ENCODE measurements at regions not wholly inside any gene's neighbourhood (a gene's known extent, or its start where the extent isn't known, plus 50 kb on each side); places are given as distances from the start of the nearest gene placed in this dataset.

- H3K9ac ChIP-seq (ENCODE audit: insufficient read depth, low read length, poor library complexity, severe bottlenecking) = no peak overlapping the region
- no peaks in the 10 kb centered on the region for H3K27me3 ChIP-seq (ENCODE audit: control insufficient read depth in 2 of 2, insufficient read depth in 2 of 2, low read length in 2 of 2)
- H3K27ac Mint-ChIP-seq = no peak overlapping the region
- H3K4me3 Mint-ChIP-seq = no peak overlapping the region
- peaks cover 0 to 5% (median 0%) of the 10 kb centered on the region in 7 donors for H3K9me3 Mint-ChIP-seq
- peaks cover 7% of the 10 kb centered on the region in 2 donors for H3K4me1 ChIP-seq (ENCODE audit: control insufficient read depth in 1 of 2, insufficient read depth in 2 of 2, low read length in 2 of 2)
- whole genome bisulfite sequencing (ENCODE audit: insufficient coverage) = no CpG with 5 or more reads among the region's 3 CpGs
- peaks cover 0 to 2% of the 10 kb centered on the region in 2 donors for H3K36me3 Mint-ChIP-seq
- no peak overlapping the region for H3K4me3 ChIP-seq (replicated peaks in 1 of 3; ENCODE audit: low read depth in 2 of 3, low read length in 3 of 3)
- TF ChIP-seq, protein P1, sequence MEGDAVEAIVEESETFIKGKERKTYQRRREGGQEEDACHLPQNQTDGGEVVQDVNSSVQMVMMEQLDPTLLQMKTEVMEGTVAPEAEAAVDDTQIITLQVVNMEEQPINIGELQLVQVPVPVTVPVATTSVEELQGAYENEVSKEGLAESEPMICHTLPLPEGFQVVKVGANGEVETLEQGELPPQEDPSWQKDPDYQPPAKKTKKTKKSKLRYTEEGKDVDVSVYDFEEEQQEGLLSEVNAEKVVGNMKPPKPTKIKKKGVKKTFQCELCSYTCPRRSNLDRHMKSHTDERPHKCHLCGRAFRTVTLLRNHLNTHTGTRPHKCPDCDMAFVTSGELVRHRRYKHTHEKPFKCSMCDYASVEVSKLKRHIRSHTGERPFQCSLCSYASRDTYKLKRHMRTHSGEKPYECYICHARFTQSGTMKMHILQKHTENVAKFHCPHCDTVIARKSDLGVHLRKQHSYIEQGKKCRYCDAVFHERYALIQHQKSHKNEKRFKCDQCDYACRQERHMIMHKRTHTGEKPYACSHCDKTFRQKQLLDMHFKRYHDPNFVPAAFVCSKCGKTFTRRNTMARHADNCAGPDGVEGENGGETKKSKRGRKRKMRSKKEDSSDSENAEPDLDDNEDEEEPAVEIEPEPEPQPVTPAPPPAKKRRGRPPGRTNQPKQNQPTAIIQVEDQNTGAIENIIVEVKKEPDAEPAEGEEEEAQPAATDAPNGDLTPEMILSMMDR (IDR thresholded peaks at IDR 0.05) = no peak
- no peak for DNase-seq
- intact Hi-C loops (cut with micrococcal nuclease) = no loop called here
- H2AFZ ChIP-seq (ENCODE audit: insufficient read depth, low read depth, low read length, poor library complexity, severe bottlenecking) = no peak overlapping the region
- no peak overlapping the region for H3K27ac ChIP-seq (ENCODE audit: low read depth in 1 of 2, low read length in 2 of 2)
- H3K79me2 ChIP-seq (ENCODE audit: insufficient read depth, low read length) = no peaks in the 10 kb centered on the region
- peaks cover 15% of the 10 kb centered on the region for H3K4me1 Mint-ChIP-seq
- H4K20me1 ChIP-seq (ENCODE audit: insufficient read depth, low read length) = no peaks in the 10 kb centered on the region
- H3K4me2 ChIP-seq (replicated peaks; ENCODE audit: extremely low read depth, low read length, poor library complexity, severe bottlenecking) = no peak overlapping the region
- H3K9me3 ChIP-seq (replicated peaks in 1 of 2; ENCODE audit: control insufficient read depth in 1 of 2, insufficient read depth in 1 of 2, low read length in 2 of 2) = no peaks in the 10 kb centered on the region
- peaks cover 0 to 3% (median 0%) of the 10 kb centered on the region in 3 donors for H3K27me3 Mint-ChIP-seq (ENCODE audit: low read depth in 3 of 3)
- H3K36me3 ChIP-seq (replicated peaks in 1 of 2; ENCODE audit: control insufficient read depth in 1 of 2, insufficient read depth in 2 of 2, low read length in 2 of 2) = no peaks in the 10 kb centered on the region
These were observed 49.9 kb upstream of the CD36 start for GRCh38 chr7:80588591-80588990.

Measured in CD14-positive monocyte (primary cell).